ENCODE measurements at regions not wholly inside any gene's neighbourhood (a gene's known extent, or its start where the extent isn't known, plus 50 kb on each side); places are given as distances from the start of the nearest gene placed in this dataset.
A peak's percentile ranks its signal among the peaks of the same experiment; 100 is the strongest.

GRCh38 chr2:217244815-217245214 lies 385.0 kb upstream of the TNP1 start:
- Mint-ChIP-seq H3K27ac (no peak overlapping the region), H3K4me3 (no peak overlapping the region), H3K4me1 (no peaks in the 10 kb centered on the region), H3K27me3 (peaks cover 9% of the 10 kb centered on the region), H3K36me3 (ENCODE audit: low read depth) (no peaks in the 10 kb centered on the region)
- DNase-seq (no peak), ATAC-seq (no peak)
- H3K9me3 ChIP-seq (ENCODE audit: control insufficient read depth, low read length, poor library complexity, severe bottlenecking): no peaks in the 10 kb centered on the region

- H3K9me3 ChIP-seq (ENCODE audit: control insufficient read depth, low read length, poor library complexity, severe bottlenecking): no peaks in the 10 kb centered on the region
Measured at GRCh38 chr2:217242947-217243346, 383.1 kb upstream of the TNP1 start.

DNA sequence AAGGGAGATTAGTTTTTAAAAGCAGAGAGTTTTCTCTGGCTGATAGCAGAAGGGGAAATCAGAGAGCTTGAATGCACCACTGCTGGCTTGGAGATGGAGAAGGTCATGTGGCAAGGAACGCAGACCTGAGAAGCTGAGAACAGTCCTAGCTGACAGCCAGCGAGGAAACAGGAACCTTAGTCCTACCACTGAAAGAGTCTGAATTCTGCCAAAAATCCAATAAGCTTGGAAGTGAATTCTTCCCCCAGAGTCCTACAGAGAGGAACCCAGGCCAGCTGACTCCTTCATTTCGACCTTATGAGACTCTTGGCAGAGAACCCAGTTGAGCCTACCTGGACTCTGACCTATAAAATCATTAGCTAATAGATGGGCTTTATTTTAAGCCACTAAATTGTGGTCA lies 371.9 kb upstream of the TNP1 start:
- ATAC-seq (no peak), DNase-seq (no peak)
- Mint-ChIP-seq H3K4me1 (no peaks in the 10 kb centered on the region), H3K4me3 (no peak overlapping the region), H3K27ac (no peak overlapping the region), H3K27me3 (no peaks in the 10 kb centered on the region), H3K36me3 (ENCODE audit: low read depth) (no peaks in the 10 kb centered on the region)
- H3K9me3 ChIP-seq (ENCODE audit: control insufficient read depth, low read length, poor library complexity, severe bottlenecking): no peaks in the 10 kb centered on the region

More at GRCh38 chr2:217242947-217243346, 383.1 kb upstream of the TNP1 start:
- Mint-ChIP-seq H3K36me3 (ENCODE audit: low read depth) (no peaks in the 10 kb centered on the region), H3K4me3 (no peak overlapping the region), H3K27ac (no peak overlapping the region), H3K4me1 (no peaks in the 10 kb centered on the region), H3K27me3 (peaks cover 9% of the 10 kb centered on the region)
- DNase-seq: no peak
- no peak for ATAC-seq

GRCh38 chr2:217231212-217231611 lies 371.3 kb upstream of the TNP1 start:
- H3K4me3 Mint-ChIP-seq: no peak overlapping the region
- H3K27me3 Mint-ChIP-seq: no peaks in the 10 kb centered on the region

DNA sequence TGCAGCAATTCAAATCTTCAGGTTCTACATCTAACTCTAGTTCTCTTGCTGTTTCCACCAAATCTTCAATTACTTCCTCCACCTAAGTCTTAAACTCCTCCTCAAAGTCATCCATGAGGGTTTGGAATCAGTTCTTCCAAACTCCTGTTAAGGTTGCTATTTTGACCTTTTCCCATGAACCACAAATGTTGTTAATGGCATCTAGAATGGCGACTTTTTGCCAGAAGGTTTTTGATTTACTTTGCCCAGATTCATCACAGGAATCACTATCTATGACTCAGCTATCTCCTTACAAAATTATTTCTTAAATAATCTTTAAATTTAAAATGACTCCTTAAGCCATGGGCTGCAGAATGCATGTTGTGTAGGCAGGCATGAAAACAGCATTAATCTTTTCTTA lies 368.9 kb upstream of the TNP1 start:
- DNase-seq: no peak
- Mint-ChIP-seq H3K27me3 (no peaks in the 10 kb centered on the region), H3K27ac (no peak overlapping the region), H3K4me1 (no peaks in the 10 kb centered on the region), H3K36me3 (ENCODE audit: low read depth) (no peaks in the 10 kb centered on the region), H3K4me3 (no peak overlapping the region)
- no peaks in the 10 kb centered on the region for H3K9me3 ChIP-seq (ENCODE audit: control insufficient read depth, low read length, poor library complexity, severe bottlenecking)
- ATAC-seq: no peak

More at GRCh38 chr2:217231212-217231611, 371.3 kb upstream of the TNP1 start:
- Mint-ChIP-seq H3K36me3 (ENCODE audit: low read depth) (no peaks in the 10 kb centered on the region), H3K4me1 (no peaks in the 10 kb centered on the region), H3K27ac (no peak overlapping the region)
- ATAC-seq (no peak), DNase-seq (no peak)
- no peaks in the 10 kb centered on the region for H3K9me3 ChIP-seq (ENCODE audit: control insufficient read depth, low read length, poor library complexity, severe bottlenecking)

DNA sequence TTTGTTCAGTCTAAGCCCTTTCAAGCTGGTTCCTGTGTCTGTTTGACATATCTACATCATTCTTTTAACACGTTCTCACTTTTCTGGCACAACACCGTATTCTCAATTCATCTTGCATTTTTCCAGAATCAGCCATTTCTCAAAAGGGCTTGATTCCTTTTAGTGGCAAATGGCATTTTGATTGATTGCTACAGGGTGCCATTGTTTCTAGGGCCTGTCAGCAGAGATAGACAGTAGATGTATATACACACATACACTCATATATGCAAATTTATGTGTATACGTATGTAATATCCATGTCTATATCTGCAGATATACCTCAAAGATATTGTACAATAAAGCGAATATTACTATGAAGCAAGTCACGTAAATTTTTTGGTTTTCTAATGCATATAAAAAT lies 367.9 kb upstream of the TNP1 start:
- no peaks in the 10 kb centered on the region for H3K36me3 Mint-ChIP-seq (ENCODE audit: low read depth)
- no peak for ATAC-seq
- no peak overlapping the region for H3K4me3 Mint-ChIP-seq
- no peaks in the 10 kb centered on the region for H3K4me1 Mint-ChIP-seq
- H3K9me3 ChIP-seq (ENCODE audit: control insufficient read depth, low read length, poor library complexity, severe bottlenecking): no peaks in the 10 kb centered on the region
- H3K27ac Mint-ChIP-seq: no peak overlapping the region
- no peak for DNase-seq
- H3K27me3 Mint-ChIP-seq: no peaks in the 10 kb centered on the region

DNA sequence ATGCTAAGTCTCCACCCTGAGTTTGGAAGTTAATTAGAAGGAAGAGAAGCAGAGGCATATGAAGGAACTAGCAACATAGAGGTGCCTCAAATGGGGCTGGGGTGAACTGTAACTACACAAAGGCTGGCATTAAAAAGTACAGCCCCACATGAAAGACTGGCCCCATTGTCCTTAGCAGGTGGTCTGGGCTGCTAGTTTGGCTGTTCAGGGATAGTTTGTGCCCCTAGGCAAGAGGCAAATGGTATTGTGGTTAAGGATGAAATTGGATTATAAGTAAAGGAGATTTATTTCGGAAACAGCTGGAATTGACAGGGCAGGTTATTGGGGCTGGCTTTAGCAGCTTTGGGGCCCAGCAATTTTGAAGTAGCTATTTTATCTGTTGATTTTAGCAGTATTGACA lies 365.7 kb upstream of the TNP1 start:
- no peaks in the 10 kb centered on the region for H3K4me1 Mint-ChIP-seq
- DNase-seq (no peak), ATAC-seq (no peak)
- no peaks in the 10 kb centered on the region for H3K27me3 Mint-ChIP-seq
- H3K36me3 Mint-ChIP-seq (ENCODE audit: low read depth): no peaks in the 10 kb centered on the region
- no peaks in the 10 kb centered on the region for H3K9me3 ChIP-seq (ENCODE audit: control insufficient read depth, low read length, poor library complexity, severe bottlenecking)
- no peak overlapping the region for H3K27ac Mint-ChIP-seq
- H3K4me3 Mint-ChIP-seq: no peak overlapping the region

DNA sequence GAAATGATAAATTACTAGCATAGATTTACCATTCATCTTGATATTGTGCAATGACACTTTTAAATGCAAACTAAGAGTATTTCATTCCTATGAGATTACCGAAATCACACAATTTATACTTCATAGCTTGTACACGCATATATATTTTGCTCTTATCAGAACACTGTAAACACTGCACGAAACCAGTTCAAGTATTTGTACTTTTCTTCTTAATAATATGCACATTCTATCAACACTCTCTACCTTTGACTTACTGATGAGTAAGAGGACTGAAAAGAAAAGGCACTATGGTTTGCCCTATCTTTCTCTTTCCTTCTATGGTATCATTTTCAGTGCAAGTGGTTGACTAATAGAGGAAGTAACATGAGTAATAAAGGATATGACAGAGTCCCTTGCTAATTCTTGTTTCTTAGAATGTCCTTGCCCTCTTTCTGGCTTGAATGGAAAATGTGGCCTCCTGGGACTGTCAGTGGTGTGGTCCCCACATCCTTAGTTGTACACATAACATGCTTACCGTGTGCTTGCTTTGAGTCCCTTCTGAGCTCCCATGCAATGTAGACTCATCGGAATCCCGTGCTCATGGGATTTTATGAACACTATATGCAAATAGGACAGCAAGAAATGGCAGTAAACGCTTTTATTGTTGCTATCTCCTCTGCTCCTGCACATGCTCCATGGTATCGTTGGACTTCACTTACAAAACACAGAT lies 363.5 kb upstream of the TNP1 start:
- H3K4me1 Mint-ChIP-seq: no peaks in the 10 kb centered on the region
- H3K27ac Mint-ChIP-seq: no peak overlapping the region
- H3K4me3 Mint-ChIP-seq: no peak overlapping the region
- H3K36me3 Mint-ChIP-seq (ENCODE audit: low read depth): no peaks in the 10 kb centered on the region
- no peak for DNase-seq
- peak; percentile 53 for ATAC-seq
- H3K27me3 Mint-ChIP-seq: no peaks in the 10 kb centered on the region
- no peaks in the 10 kb centered on the region for H3K9me3 ChIP-seq (ENCODE audit: control insufficient read depth, low read length, poor library complexity, severe bottlenecking)

DNA sequence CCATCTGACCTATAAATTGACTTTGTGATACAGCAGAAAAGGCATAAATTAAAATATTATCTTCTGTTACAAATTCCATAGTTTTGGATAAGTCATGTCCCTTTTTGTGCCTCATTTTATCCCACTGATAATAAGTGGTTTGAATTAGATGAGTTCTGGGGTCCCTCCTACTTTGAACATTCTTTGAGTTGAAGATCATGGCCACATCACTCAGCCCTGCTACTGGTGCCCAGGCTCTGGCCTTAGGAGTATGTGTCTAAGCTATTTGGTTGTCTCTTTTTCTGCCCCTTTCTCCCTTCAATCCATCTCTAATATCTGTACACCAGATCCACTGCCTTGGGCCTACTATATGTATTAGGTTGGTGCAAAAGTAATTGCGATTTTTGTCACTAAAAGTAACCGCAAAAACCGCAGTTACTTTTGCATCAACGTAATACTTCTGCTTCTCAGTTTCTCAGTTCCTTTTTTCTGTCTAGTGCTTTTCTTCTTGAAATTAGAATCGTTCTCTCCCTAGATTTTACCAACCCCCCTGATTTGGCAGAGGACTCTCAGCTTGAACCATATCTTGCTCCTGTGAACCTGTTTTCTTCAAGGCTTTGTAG lies 362.5 kb upstream of the TNP1 start:
- Mint-ChIP-seq H3K4me1 (no peaks in the 10 kb centered on the region), H3K36me3 (ENCODE audit: low read depth) (no peaks in the 10 kb centered on the region), H3K27me3 (peaks cover 3% of the 10 kb centered on the region), H3K4me3 (no peak overlapping the region), H3K27ac (no peak overlapping the region)
- H3K9me3 ChIP-seq (ENCODE audit: control insufficient read depth, low read length, poor library complexity, severe bottlenecking): no peaks in the 10 kb centered on the region
- ATAC-seq (peak; percentile 32), DNase-seq (no peak)

GRCh38 chr2:217220228-217221013 lies 360.6 kb upstream of the TNP1 start:
- peaks cover 14% of the 10 kb centered on the region for H3K27me3 Mint-ChIP-seq
- DNase-seq: no peak
- no peak overlapping the region for H3K4me3 Mint-ChIP-seq
- H3K36me3 Mint-ChIP-seq (ENCODE audit: low read depth): no peaks in the 10 kb centered on the region
- H3K27ac Mint-ChIP-seq: no peak overlapping the region
- H3K9me3 ChIP-seq (ENCODE audit: control insufficient read depth, low read length, poor library complexity, severe bottlenecking): no peaks in the 10 kb centered on the region
- ATAC-seq: no peak
- no peaks in the 10 kb centered on the region for H3K4me1 Mint-ChIP-seq

- peaks cover 14% of the 10 kb centered on the region for H3K27me3 Mint-ChIP-seq
- no peaks in the 10 kb centered on the region for H3K4me1 Mint-ChIP-seq
- H3K36me3 Mint-ChIP-seq (ENCODE audit: low read depth): no peaks in the 10 kb centered on the region
- ATAC-seq: no peak
- no peak overlapping the region for H3K4me3 Mint-ChIP-seq
- no peak overlapping the region for H3K27ac Mint-ChIP-seq
- H3K9me3 ChIP-seq (ENCODE audit: control insufficient read depth, low read length, poor library complexity, severe bottlenecking): no peaks in the 10 kb centered on the region
- no peak for DNase-seq
Measured at GRCh38 chr2:217219164-217219520, 359.3 kb upstream of the TNP1 start.

DNA sequence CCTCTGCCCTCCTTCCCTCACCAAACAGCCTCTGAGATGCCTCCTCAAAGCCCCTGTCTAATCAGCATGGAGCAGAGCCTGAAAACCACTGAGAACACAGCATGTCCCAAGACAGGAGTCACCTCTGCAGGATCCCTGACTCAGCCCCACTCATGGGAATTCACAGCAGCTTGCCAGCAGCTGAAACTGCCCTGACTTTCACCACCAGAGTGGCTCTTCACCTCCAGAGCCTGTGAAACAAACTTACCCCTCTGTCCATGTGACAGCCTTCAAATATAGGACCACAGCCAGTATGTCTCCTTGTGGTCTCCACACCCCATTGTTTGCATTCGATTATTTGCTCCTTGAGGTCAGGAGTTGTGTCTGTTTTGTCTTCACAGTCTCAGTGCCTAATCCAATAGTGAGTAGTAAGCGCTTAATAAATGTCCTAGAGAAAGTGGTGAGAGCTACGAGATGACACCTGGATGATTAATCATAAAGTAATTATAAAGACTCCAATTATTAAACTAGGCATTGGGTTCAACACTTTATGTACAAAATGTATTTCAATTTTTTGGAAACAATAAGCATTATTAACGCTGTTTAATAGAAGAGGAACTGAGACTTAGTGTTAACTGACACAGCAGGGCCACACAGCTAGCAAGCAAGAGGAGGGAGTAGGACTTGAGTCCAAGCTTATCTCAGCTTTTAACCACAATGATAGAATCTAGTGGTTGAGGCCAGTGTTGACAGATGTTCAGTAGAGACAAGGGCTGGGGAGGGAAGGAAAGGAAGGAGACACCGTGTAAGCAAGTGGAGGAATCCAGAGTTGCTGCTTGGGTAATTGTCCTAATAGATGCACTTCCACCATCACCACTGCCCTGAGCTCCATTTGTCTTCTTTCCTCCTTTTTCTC lies 358.7 kb upstream of the TNP1 start:
- peak; percentile 32 for ATAC-seq
- peaks cover 14% of the 10 kb centered on the region for H3K27me3 Mint-ChIP-seq
- no peak overlapping the region for H3K4me3 Mint-ChIP-seq
- no peak overlapping the region for H3K27ac Mint-ChIP-seq
- no peaks in the 10 kb centered on the region for H3K4me1 Mint-ChIP-seq
- no peak for DNase-seq
- no peaks in the 10 kb centered on the region for H3K36me3 Mint-ChIP-seq (ENCODE audit: low read depth)
- H3K9me3 ChIP-seq (ENCODE audit: control insufficient read depth, low read length, poor library complexity, severe bottlenecking): no peaks in the 10 kb centered on the region

DNA sequence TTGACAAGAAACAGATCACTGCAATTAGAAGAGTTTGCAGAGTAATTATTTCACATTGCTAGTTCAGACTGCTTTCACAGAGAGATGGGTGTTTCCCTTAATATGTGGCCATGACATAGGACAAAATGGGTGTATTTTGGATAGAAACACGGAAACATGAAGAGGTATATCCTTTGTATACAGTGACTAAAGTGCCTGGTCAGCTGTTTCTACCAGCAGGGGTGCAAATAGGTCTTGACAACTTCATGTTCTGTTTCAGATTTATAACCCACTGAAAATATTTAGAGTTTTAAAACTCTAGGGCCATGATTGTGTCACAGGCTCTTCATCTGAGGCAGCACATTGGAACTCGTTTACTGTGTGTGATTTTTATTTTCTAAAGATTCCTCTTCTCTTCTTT lies 357.1 kb upstream of the TNP1 start:
- no peak for DNase-seq
- Mint-ChIP-seq H3K27me3 (peaks cover 18% of the 10 kb centered on the region), H3K36me3 (ENCODE audit: low read depth) (no peaks in the 10 kb centered on the region), H3K4me3 (no peak overlapping the region), H3K4me1 (no peaks in the 10 kb centered on the region), H3K27ac (no peak overlapping the region)
- H3K9me3 ChIP-seq (ENCODE audit: control insufficient read depth, low read length, poor library complexity, severe bottlenecking): no peaks in the 10 kb centered on the region
- no peak for ATAC-seq
